Naive thymus-derived CD4-positive, alpha-beta T cell (primary cell): ENCODE measurements at regions not wholly inside any gene's neighbourhood (a gene's known extent, or its start where the extent isn't known, plus 50 kb on each side); places are given as distances from the start of the nearest gene placed in this dataset.
"Not testable (repeated sequence)": the region's sequence is repeated elsewhere in the genome, so short reads cannot be mapped to it uniquely, and the experiment has no call there.

Experiments used
- ATAC-seq: fragments of 150-1000 bp; cut with Tn5 transposase; 2 replicates; pipeline ENCODE4 v1.10.0; 2021; ENCODE audit warnings: mild to moderate bottlenecking, moderate library complexity
- CTCF ChIA-PET: fragments of 350-600 bp; sonication (Branson Sonifier 250); formaldehyde crosslinking; loops from one replicate; lab custom pipeline; 2021; ENCODE audit warnings: antibody characterized with exemption; lab: Charles Lee
- POLR2A ChIA-PET: fragments of 350-600 bp; sonication (Branson Sonifier 250); formaldehyde crosslinking; loops from one replicate; lab custom pipeline; 2021; ENCODE audit warnings: antibody characterized with exemption, inconsistent platforms; lab: Charles Lee
- DNase-seq, 9 donors: peaks; one replicate each; pipeline versions ENCODE4 v3.0.0 to v3.0.0-alpha.2; 2020 to 2022; ENCODE audit warnings: mixed read lengths in 1 of 9
- H3K27ac ChIP-seq: one replicate; pipeline ENCODE4 v1.7.0; 2013; ENCODE audit warnings: mild to moderate bottlenecking, low read depth, low read length, moderate library complexity
- H3K27me3 ChIP-seq, 2 donors: one replicate each; pipeline ENCODE4 v1.7.0; 2013; ENCODE audit warnings: low read length in 2 of 2, mild to moderate bottlenecking in 2 of 2, moderate library complexity in 2 of 2; ENCODE audit not compliant: control insufficient read depth in 2 of 2, insufficient read depth in 2 of 2
- H3K36me3 ChIP-seq, 3 experiments: 1 replicate in 2 of 3; 2 replicates in 1 of 3; pipeline ENCODE4 v1.7.0; 2013; ENCODE audit warnings: low read length in 3 of 3, mild to moderate bottlenecking in 3 of 3, moderate library complexity in 1 of 3; ENCODE audit not compliant: insufficient read depth in 3 of 3, control insufficient read depth in 2 of 3
- H3K4me1 ChIP-seq, 2 donors: one replicate each; pipeline ENCODE4 v1.7.0; 2013; ENCODE audit warnings: low read length in 2 of 2, mild to moderate bottlenecking in 2 of 2, moderate library complexity in 1 of 2; ENCODE audit not compliant: control insufficient read depth in 2 of 2, insufficient read depth in 2 of 2
- H3K4me3 ChIP-seq: 2 replicates; pipeline ENCODE4 v1.7.0; 2013; ENCODE audit warnings: mild to moderate bottlenecking, low read length
- H3K9me3 ChIP-seq, 3 experiments: 1 replicate in 2 of 3; 2 replicates in 1 of 3; pipeline ENCODE4 v1.7.0; 2013; ENCODE audit warnings: low read length in 3 of 3; ENCODE audit not compliant: control insufficient read depth in 2 of 3
- H3K27ac Mint-ChIP-seq, 9 donors: one replicate each; pipeline ENCODE4 v1.8.0; 2020 to 2022; ENCODE audit warnings: mixed read lengths in 9 of 9, mild to moderate bottlenecking in 8 of 9, moderate library complexity in 5 of 9, inconsistent platforms in 2 of 9
- H3K27me3 Mint-ChIP-seq, 5 donors: one replicate each; pipeline ENCODE4 v1.8.0; 2021 to 2022; ENCODE audit warnings: mixed read lengths in 5 of 5, mild to moderate bottlenecking in 1 of 5
- H3K36me3 Mint-ChIP-seq, 5 donors: one replicate each; pipeline ENCODE4 v1.8.0; 2020 to 2022; ENCODE audit warnings: mixed read lengths in 5 of 5, mild to moderate bottlenecking in 3 of 5, inconsistent platforms in 1 of 5
- H3K4me1 Mint-ChIP-seq, 7 donors: one replicate each; pipeline ENCODE4 v1.8.0; 2020 to 2022; ENCODE audit warnings: mixed read lengths in 7 of 7, mild to moderate bottlenecking in 3 of 7, inconsistent platforms in 1 of 7
- H3K4me3 Mint-ChIP-seq, 10 donors: one replicate each; pipeline ENCODE4 v1.8.0; 2020 to 2022; ENCODE audit warnings: mild to moderate bottlenecking in 10 of 10, mixed read lengths in 10 of 10, moderate library complexity in 6 of 10, inconsistent platforms in 2 of 10
- H3K9me3 Mint-ChIP-seq, 11 donors: one replicate each; pipeline ENCODE4 v1.8.0; 2020 to 2022; ENCODE audit warnings: mixed read lengths in 11 of 11, mild to moderate bottlenecking in 4 of 11, inconsistent platforms in 1 of 11, moderate library complexity in 1 of 11
- intact Hi-C, 2 donors: fragments of 100-400 bp; cut with micrococcal nuclease; formaldehyde crosslinking; loops; one replicate each; pipeline ENCODE4 v1.15.1; 2023

DNA sequence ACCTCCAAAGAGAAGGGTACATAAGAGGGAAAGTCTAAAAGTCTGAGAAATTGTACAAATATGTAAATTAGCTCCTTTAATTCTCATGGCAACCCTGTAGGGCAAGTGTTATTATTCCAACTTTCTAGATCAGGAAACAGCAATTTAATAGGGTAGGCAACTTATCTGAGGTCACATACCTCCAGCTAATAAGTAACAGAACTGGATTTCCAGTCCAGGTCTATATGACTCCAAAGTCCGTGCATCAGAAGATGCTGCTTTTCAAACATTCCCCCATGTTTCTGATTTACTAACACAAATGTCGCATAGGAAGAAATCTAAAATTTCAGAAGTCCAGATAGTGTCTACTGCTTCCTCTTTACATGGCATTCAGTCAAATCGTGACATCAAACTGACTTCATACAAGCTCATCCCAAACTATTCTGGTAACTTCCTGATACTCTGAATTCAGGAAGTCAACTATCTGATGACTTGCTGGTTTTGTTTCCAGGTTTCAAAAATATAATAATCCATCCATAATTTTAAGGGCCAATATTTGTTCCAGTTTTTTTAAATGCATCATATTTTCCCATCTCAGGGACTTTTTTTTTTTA, 419.3 kb upstream of the ACVR2A start:
- CTCF ChIA-PET = interaction anchor here (0.6 to 0.8 kb wide), 3 partner anchors 16 to 521 kb away, joined by 3 to 5 read pairs (median 4); no protein-coding TSS in a partner anchor
- Mint-ChIP-seq H3K4me1 (no peaks in the 10 kb centered on the region), H3K27ac (no peak overlapping the region), H3K36me3 (peaks cover 0 to 2% (median 0%) of the 10 kb centered on the region in 5 donors), H3K4me3 (no peak overlapping the region), H3K27me3 (peaks cover 0 to 3% (median 0%) of the 10 kb centered on the region in 5 donors), H3K9me3 (peaks cover 0 to 3% (median 0%) of the 10 kb centered on the region in 11 donors)
- H3K4me3 ChIP-seq = no peak overlapping the region
- H3K9me3 ChIP-seq = no peaks in the 10 kb centered on the region
- ATAC-seq (no peak), DNase-seq (no peak)
- intact Hi-C loops = no loop called here
- no peaks in the 10 kb centered on the region for H3K27me3 ChIP-seq
- H3K4me1 ChIP-seq = no peaks in the 10 kb centered on the region
- H3K27ac ChIP-seq = no peak overlapping the region
- H3K36me3 ChIP-seq = no peaks in the 10 kb centered on the region
- POLR2A ChIA-PET = no interaction called here

DNA sequence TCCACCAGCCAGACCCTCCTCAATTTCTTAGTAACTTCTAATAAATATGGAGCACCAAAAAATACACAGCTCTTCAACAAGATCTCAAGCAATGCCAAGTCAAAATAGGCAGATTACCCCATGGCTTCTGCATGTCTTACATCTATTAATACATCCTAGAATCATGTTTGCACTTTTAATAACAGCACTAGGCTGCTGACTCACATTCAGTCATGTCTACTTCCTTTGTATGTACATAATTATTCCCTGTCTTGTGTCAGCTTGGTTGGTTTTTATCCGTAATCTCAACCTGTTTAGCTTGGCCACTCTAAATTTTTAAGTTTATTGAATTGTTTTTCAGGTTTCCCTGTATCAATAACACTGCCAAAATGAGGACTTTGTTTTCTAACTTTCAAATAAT, 420.1 kb upstream of the ACVR2A start:
- intact Hi-C loops = no loop called here
- no peak overlapping the region for H3K27ac Mint-ChIP-seq
- no peak overlapping the region for H3K4me3 ChIP-seq
- H3K36me3 Mint-ChIP-seq = peaks cover 0 to 2% (median 0%) of the 10 kb centered on the region in 5 donors
- no peak overlapping the region for H3K27ac ChIP-seq
- H3K27me3 Mint-ChIP-seq = peaks cover 0 to 3% (median 0%) of the 10 kb centered on the region in 5 donors
- ATAC-seq (no peak), DNase-seq (no peak)
- no peaks in the 10 kb centered on the region for H3K4me1 Mint-ChIP-seq
- H3K9me3 ChIP-seq = no peaks in the 10 kb centered on the region
- H3K4me3 Mint-ChIP-seq = no peak overlapping the region
- POLR2A ChIA-PET = no interaction called here
- no peaks in the 10 kb centered on the region for H3K4me1 ChIP-seq
- no peaks in the 10 kb centered on the region for H3K27me3 ChIP-seq
- H3K9me3 Mint-ChIP-seq = peaks cover 0 to 2% (median 0%) of the 10 kb centered on the region in 11 donors
- CTCF ChIA-PET = no interaction called here
- no peaks in the 10 kb centered on the region for H3K36me3 ChIP-seq

GRCh38 chr2:147420947-147421675, 423.7 kb upstream of the ACVR2A start:
- intact Hi-C loops = no loop called here
- POLR2A ChIA-PET = no interaction called here
- CTCF ChIA-PET = no interaction called here

DNA sequence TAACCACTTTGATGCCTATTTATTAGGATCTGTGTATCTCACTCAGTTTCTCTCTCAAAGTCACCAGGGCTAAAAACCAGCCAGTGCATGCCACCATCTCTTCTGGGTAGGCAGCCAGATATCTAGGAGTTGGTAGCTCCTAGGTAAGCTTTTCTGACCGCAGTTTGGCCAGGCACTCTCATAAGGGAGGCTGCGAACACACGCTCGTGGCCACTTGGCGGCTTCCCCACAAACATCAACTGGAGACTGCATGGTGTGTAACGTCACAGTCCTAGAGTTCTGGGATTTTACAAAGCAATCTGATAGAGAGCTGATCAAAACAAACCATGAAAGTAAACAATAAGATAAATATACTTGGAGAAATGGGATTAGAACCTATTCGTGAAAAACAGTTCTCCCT, 424.3 kb upstream of the ACVR2A start:
- ATAC-seq (no peak), DNase-seq (no peak)
- Mint-ChIP-seq H3K9me3 (peaks cover 0 to 7% (median 0%) of the 10 kb centered on the region in 11 donors), H3K27me3 (peaks cover 0 to 7% (median 3%) of the 10 kb centered on the region in 5 donors), H3K4me1 (peaks cover 0 to 2% (median 0%) of the 10 kb centered on the region in 7 donors), H3K4me3 (no peak overlapping the region), H3K36me3 (peaks cover 0 to 1% (median 0%) of the 10 kb centered on the region in 5 donors), H3K27ac (no peak overlapping the region)
- Histone ChIP-seq H3K27ac (no peak overlapping the region), H3K27me3 (no peaks in the 10 kb centered on the region), H3K4me1 (no peaks in the 10 kb centered on the region), H3K36me3 (no peaks in the 10 kb centered on the region), H3K9me3 (no peaks in the 10 kb centered on the region), H3K4me3 (no peak overlapping the region)
- intact Hi-C loops = no loop called here
- POLR2A ChIA-PET = no interaction called here
- CTCF ChIA-PET = no interaction called here

More at GRCh38 chr2:147420947-147421675, 423.7 kb upstream of the ACVR2A start:
- no peak overlapping the region for H3K27ac Mint-ChIP-seq
- H3K36me3 Mint-ChIP-seq = peaks cover 0 to 1% (median 0%) of the 10 kb centered on the region in 5 donors
- peaks cover 0 to 6% (median 0%) of the 10 kb centered on the region in 11 donors for H3K9me3 Mint-ChIP-seq
- H3K27me3 Mint-ChIP-seq = peaks cover 0 to 7% (median 3%) of the 10 kb centered on the region in 5 donors
- H3K27me3 ChIP-seq = no peaks in the 10 kb centered on the region
- H3K4me3 Mint-ChIP-seq = no peak overlapping the region
- ATAC-seq (no peak), DNase-seq (no peak)
- no peaks in the 10 kb centered on the region for H3K36me3 ChIP-seq
- no peak overlapping the region for H3K27ac ChIP-seq
- H3K4me1 ChIP-seq = no peaks in the 10 kb centered on the region
- no peak overlapping the region for H3K4me3 ChIP-seq
- H3K4me1 Mint-ChIP-seq = peaks cover 0 to 2% (median 0%) of the 10 kb centered on the region in 7 donors
- no peaks in the 10 kb centered on the region for H3K9me3 ChIP-seq

- peaks cover 0 to 25% (median 6%) of the 10 kb centered on the region in 11 donors for H3K9me3 Mint-ChIP-seq
- no peak overlapping the region for H3K27ac Mint-ChIP-seq
- H3K36me3 Mint-ChIP-seq = peaks cover 0 to 10% (median 0%) of the 10 kb centered on the region in 5 donors
- Histone ChIP-seq H3K27me3 (no peaks in the 10 kb centered on the region), H3K4me1 (no peaks in the 10 kb centered on the region), H3K36me3 (no peaks in the 10 kb centered on the region), H3K4me3 (no peak overlapping the region), H3K27ac (no peak overlapping the region), H3K9me3 (no peaks in the 10 kb centered on the region)
- H3K4me3 Mint-ChIP-seq = no peak overlapping the region
- DNase-seq (no peak), ATAC-seq (no peak)
- peaks cover 0 to 7% (median 0%) of the 10 kb centered on the region in 7 donors for H3K4me1 Mint-ChIP-seq
- CTCF ChIA-PET = no interaction called here
- peaks cover 0 to 13% (median 2%) of the 10 kb centered on the region in 5 donors for H3K27me3 Mint-ChIP-seq
- POLR2A ChIA-PET = no interaction called here
- intact Hi-C loops = no loop called here
These were observed 428.7 kb upstream of the ACVR2A start for GRCh38 chr2:147416099-147416498.

DNA sequence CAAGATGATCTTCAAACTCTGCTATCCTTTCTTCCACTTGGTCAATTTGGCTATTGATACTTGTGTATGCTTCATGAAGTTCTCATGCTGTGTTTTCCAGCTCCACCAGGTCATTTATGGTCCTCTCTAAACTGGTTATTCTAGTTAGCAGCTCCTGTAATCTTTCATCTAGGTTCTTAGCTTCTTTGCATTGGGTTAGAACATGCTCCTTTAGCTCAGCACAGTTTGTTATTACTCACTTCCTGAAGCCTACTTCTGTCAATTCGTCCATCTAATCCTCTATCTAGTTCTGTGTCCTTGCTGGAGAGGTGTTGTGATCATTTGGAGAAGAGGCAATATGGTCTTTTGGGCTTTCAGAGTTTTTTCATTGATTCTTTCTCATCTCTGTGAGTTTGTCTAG, 430.2 kb upstream of the ACVR2A start:
- ATAC-seq, H3K36me3 ChIP-seq, DNase-seq, H3K9me3 ChIP-seq, H3K27me3 ChIP-seq, H3K27ac ChIP-seq, intact Hi-C loops, CTCF ChIA-PET, H3K4me1 ChIP-seq, POLR2A ChIA-PET, H3K27ac Mint-ChIP-seq, H3K4me1 Mint-ChIP-seq, H3K4me3 Mint-ChIP-seq, H3K4me3 ChIP-seq: not testable (repeated sequence)
- peaks cover 0 to 13% (median 2%) of the 10 kb centered on the region in 5 donors for H3K27me3 Mint-ChIP-seq
- peaks cover 0 to 10% (median 0%) of the 10 kb centered on the region in 5 donors for H3K36me3 Mint-ChIP-seq
- peaks cover 0 to 34% (median 6%) of the 10 kb centered on the region in 11 donors for H3K9me3 Mint-ChIP-seq
